ENCODE measurements at regions not wholly inside any gene's neighbourhood (a gene's known extent, or its start where the extent isn't known, plus 50 kb on each side); places are given as distances from the start of the nearest gene placed in this dataset.

DNA sequence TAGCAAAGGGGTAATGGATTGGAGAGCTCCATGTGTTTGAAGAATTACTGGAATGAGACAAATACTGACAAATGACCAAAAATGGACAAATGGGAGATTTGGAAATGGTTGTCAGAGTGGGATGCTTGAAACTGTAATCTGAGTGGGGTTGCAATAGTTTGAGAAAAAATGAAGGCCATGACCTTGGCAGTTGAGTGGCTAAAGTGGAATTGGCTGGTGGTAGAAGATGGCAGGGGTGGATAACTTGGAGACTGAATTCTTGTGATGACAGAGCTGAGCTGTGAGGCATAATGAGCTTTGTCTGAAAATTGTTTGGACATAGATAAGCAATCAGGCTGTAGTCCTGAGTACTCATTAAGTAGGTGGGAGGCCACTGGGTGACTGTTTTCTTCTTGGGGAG, 222.5 kb upstream of the PRICKLE1 start:
- ChIA-PET CTCF (interaction anchor here (0.6 kb wide), 1 partner anchor 343 kb away, joined by 3 read pairs; no protein-coding TSS in a partner anchor), POLR2A (ENCODE audit: low non-redundant PET) (no interaction called here)
- no peak for DNase-seq (ENCODE audit: low spot score)
- no peak overlapping the region for H3K27ac ChIP-seq
- TF ChIP-seq, protein P1, sequence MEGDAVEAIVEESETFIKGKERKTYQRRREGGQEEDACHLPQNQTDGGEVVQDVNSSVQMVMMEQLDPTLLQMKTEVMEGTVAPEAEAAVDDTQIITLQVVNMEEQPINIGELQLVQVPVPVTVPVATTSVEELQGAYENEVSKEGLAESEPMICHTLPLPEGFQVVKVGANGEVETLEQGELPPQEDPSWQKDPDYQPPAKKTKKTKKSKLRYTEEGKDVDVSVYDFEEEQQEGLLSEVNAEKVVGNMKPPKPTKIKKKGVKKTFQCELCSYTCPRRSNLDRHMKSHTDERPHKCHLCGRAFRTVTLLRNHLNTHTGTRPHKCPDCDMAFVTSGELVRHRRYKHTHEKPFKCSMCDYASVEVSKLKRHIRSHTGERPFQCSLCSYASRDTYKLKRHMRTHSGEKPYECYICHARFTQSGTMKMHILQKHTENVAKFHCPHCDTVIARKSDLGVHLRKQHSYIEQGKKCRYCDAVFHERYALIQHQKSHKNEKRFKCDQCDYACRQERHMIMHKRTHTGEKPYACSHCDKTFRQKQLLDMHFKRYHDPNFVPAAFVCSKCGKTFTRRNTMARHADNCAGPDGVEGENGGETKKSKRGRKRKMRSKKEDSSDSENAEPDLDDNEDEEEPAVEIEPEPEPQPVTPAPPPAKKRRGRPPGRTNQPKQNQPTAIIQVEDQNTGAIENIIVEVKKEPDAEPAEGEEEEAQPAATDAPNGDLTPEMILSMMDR (conservative IDR thresholded peaks at IDR 0.05; ENCODE audit: low read depth), result no peak

- DNase-seq (ENCODE audit: low spot score), result no peak
- ChIA-PET CTCF (no interaction called here), POLR2A (ENCODE audit: low non-redundant PET) (no interaction called here)
- TF ChIP-seq, protein P1 (conservative IDR thresholded peaks at IDR 0.05; ENCODE audit: low read depth), result no peak
- no peak overlapping the region for H3K27ac ChIP-seq
These were observed 220.5 kb upstream of the PRICKLE1 start for GRCh38 chr12:42810006-42810405.

- ChIA-PET CTCF (no interaction called here), POLR2A (ENCODE audit: low non-redundant PET) (no interaction called here)
- no peak overlapping the region for H3K27ac ChIP-seq
- no peak for DNase-seq (ENCODE audit: low spot score)
- TF ChIP-seq, protein P1 (conservative IDR thresholded peaks at IDR 0.05; ENCODE audit: low read depth), result no peak
These were observed 219.7 kb upstream of the PRICKLE1 start for GRCh38 chr12:42809226-42809625.

GRCh38 chr12:42807766-42808165, 218.2 kb upstream of the PRICKLE1 start:
- no peak overlapping the region for H3K27ac ChIP-seq
- POLR2A ChIA-PET (ENCODE audit: low non-redundant PET), result no interaction called here
- TF ChIP-seq, protein P1 (conservative IDR thresholded peaks at IDR 0.05; ENCODE audit: low read depth), result no peak
- CTCF ChIA-PET, result no interaction called here
- no peak for DNase-seq (ENCODE audit: low spot score)

DNA sequence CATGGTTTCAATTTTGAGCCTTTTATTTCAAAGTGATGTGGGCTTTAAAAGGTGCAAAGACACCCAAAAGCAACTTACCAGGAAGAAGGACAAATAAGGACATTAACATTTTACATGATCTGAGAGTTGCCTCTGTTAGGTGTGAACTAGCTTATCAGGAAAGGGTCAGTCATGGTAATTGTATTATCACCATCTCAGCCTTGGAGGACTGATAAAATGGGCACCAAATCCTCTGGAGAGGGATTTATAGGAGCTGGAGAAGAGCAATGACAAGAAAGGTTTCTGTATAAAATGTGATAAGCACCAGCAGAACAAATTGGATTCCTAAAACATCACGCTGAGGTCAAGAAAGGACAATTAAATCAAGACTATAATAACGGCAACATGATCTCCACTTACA, 217.7 kb upstream of the PRICKLE1 start:
- TF ChIP-seq, protein P1 (conservative IDR thresholded peaks at IDR 0.05; ENCODE audit: low read depth), result no peak
- H3K27ac ChIP-seq, result no peak overlapping the region
- no peak for DNase-seq (ENCODE audit: low spot score)
- ChIA-PET POLR2A (ENCODE audit: low non-redundant PET) (no interaction called here), CTCF (no interaction called here)

GRCh38 chr12:42804928-42805327, 215.4 kb upstream of the PRICKLE1 start:
- CTCF ChIA-PET, result interaction anchor here (0.6 to 0.8 kb wide), 3 partner anchors 39 to 1118 kb away, joined by 3 to 4 read pairs (median 3); no protein-coding TSS in a partner anchor
- POLR2A ChIA-PET (ENCODE audit: low non-redundant PET), result no interaction called here
- no peak overlapping the region for H3K27ac ChIP-seq
- no peak for DNase-seq (ENCODE audit: low spot score)
- TF ChIP-seq, protein P1 (conservative IDR thresholded peaks at IDR 0.05; ENCODE audit: low read depth), result no peak
